GM21367 (cell line): ENCODE measurements at regions not wholly inside any gene's neighbourhood (a gene's known extent, or its start where the extent isn't known, plus 50 kb on each side); places are given as distances from the start of the nearest gene placed in this dataset.

Source experiments
- ATAC-seq: cut with Tn5 transposase; IDR thresholded peaks from one replicate; pipeline ENCODE4 v1.9.1; 2021; ENCODE audit not compliant: unreplicated experiment

- no peak for ATAC-seq
Measured at GRCh38 chr5:58259685-58260152, 200.2 kb downstream of the PLK2 start.

- no peak for ATAC-seq
Measured at GRCh38 chr5:58258984-58259684, 200.8 kb downstream of the PLK2 start.

GRCh38 chr5:58255970-58256369 lies 203.9 kb downstream of the PLK2 start:
- ATAC-seq, result no peak

- no peak for ATAC-seq
Measured at GRCh38 chr5:58255386-58255785, 204.5 kb downstream of the PLK2 start.

DNA sequence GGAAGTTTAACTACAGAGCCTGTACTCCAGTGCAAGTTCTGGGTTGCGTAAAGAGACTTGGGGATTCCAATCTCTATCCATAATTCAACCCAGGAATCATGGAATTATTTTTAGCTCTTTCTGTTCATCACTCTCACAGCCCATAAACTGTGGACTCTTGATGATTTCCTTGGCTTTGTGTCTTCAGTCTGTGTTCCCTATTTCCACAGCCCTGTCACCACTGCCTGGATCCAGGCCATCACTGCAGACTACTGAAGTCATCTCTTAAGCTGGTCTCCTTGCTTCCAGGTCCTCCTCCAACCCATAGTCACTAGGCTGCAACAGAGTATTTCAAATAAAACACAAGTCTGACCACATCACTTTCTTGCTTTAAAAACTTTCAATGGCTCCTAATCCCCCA lies 211.7 kb downstream of the PLK2 start:
- ATAC-seq, result no peak

- ATAC-seq, result no peak
Measured at GRCh38 chr5:58246461-58246944, 213.4 kb downstream of the PLK2 start.

GRCh38 chr5:58245476-58245840 lies 214.4 kb downstream of the PLK2 start:
- no peak for ATAC-seq

GRCh38 chr5:58244819-58245475 lies 214.9 kb downstream of the PLK2 start:
- ATAC-seq, result no peak

DNA sequence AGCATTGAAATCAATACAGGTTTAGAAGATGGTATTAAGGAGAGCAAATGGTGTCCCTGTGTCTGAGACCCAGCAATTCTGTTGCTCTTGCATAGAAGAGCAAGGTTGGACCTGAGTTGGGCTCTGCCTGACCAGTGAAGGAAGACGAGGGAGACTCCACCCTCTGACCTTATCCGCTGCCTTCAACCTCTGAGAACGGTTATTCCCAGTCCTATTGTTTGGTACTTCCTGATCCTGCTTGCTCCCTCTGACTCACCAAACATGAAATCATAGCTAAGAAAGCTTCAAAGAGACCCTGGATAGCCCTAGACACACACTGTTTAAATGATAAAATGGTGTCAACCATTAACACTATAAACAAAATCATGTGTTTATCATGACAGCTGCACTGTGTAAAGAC lies 218.5 kb downstream of the PLK2 start:
- ATAC-seq, result no peak

DNA sequence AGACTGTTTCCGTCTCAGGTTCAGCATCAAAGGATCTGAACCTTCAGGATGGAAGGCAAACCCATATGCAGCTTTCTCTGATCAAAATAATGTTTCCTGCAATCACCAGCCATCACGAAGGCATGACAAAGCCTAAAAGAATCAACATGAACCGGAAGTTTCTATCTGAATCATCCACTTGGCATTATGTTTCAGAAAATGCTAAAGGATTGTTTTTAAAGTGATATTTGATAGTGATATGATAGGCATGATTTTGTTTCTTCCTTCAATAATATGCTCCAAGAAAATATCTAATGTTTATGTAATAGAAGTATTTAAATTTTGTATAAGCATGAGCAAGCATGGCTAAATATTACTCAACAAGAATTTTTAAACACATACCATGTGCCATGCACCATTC lies 219.6 kb downstream of the PLK2 start:
- no peak for ATAC-seq

DNA sequence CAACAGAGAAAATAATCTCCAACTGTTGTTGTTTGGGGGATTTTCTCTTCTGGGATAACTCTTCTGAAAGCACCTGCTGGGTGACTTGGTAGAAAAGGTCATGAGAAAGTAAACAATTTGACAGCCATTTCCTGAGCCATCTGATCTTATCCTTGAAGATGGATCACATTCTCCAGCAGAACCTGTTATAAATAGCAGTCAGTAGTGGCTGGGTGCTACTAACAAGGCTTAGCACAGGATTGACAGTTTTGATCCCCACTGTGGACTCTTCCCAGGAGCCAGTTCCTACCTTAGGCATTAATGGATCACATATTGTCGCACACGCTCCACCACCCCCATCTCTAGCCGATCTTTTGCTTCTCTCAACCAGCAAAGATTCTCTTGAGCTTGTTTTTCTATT lies 220.2 kb downstream of the PLK2 start:
- ATAC-seq, result no peak

- ATAC-seq, result no peak
Measured at GRCh38 chr5:58239045-58239444, 220.8 kb downstream of the PLK2 start.

DNA sequence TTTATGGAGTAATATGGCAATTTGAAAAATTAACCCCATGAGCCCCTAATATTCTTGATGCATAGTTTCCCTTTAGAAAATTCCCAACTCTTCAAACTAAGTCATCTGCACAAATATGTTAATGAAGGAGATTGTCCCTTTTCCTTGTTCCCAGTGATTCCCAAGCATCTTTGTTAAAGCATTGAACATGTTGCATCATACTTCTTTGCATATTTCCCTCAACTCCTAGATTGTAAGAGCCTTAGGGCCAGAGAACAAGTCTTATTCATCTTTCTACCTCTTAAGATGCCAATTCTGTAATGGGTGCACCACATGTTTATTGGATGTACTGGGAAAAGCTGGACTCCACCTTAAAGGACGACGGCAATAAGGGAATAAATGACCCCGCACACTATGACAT lies 223.4 kb downstream of the PLK2 start:
- ATAC-seq, result no peak

- ATAC-seq, result no peak
Measured at GRCh38 chr5:58235299-58235698, 224.6 kb downstream of the PLK2 start.

DNA sequence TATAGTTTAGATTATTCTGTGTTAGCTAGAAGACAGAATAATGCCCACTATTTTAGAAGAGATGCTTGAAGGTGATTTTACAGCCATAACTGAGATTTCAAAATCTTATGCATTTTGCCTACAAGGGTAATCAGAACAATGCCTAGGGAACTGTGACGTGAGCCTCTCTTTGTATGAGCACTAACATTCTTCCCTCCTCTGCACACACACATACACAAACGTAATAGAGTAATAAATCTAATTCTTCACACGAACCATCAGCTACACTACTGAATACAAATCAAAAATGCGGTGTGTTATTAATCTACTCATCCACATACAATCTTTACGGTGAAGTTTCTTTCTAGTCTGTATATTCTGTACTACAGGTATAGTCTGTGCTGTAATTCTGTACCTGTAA lies 227.8 kb downstream of the PLK2 start:
- ATAC-seq, result no peak

DNA sequence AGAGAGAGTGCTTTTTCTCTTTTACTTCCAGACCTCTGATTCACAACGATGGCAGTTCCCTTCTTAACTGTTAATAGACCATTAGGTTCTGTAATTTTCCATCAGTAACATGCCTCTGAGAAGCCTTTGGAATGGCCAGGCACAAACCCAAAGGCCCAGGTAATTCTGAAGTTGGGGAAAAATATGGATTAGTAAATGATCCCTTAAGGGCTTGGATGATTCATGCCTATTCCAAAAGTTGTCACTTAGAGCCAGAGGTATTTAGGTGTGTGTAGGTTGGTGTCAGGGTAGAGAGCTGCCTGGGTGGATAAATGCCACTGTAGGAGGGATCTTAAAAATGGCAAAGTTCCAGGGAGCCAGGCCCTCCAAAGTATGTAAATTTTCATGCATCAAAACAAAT lies 228.8 kb downstream of the PLK2 start:
- no peak for ATAC-seq

- no peak for ATAC-seq
Measured at GRCh38 chr5:58228896-58229295, 231.0 kb downstream of the PLK2 start.

DNA sequence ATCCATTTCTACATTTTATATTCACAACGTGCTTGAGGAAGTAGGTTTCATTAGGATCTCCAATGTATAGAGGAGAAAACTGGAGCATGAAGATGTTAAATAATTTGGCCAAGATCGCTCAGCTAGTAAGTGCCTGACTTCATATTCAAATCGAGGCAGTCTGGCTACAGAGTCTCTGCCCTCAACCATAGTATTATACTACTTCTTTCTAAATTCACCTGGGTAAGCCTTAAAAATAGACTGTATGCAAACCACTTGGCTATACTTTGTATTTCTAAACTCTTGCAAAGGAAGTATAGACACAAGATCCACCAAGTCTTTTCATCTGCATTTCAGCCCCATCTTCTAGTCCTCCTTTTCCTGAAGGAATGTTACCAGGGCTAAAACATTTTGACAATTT lies 232.0 kb downstream of the PLK2 start:
- no peak for ATAC-seq

DNA sequence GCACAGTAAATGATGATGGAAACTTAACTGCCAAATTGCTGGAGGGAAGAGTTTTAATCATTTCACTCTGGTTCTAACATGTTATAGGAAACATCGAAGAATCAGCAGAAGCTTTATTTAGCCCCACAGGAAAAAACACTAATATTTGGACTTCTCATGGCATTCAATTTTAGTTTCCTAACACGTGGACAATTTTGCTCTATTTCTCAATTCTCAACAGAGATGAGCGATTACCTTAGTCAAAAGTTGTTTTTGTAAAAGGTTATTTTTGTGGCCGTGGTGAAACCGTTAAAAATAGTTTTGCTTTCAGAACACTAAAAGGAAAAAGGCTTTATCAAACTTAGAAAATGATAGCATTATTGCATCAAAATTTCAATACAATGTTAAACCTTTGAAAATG lies 235.2 kb downstream of the PLK2 start:
- ATAC-seq, result no peak

- no peak for ATAC-seq
Measured at GRCh38 chr5:58224221-58224620, 235.7 kb downstream of the PLK2 start.

GRCh38 chr5:58215364-58215763 lies 244.5 kb downstream of the PLK2 start:
- ATAC-seq, result no peak

- no peak for ATAC-seq
Measured at GRCh38 chr5:58211441-58211840, 248.4 kb downstream of the PLK2 start.

DNA sequence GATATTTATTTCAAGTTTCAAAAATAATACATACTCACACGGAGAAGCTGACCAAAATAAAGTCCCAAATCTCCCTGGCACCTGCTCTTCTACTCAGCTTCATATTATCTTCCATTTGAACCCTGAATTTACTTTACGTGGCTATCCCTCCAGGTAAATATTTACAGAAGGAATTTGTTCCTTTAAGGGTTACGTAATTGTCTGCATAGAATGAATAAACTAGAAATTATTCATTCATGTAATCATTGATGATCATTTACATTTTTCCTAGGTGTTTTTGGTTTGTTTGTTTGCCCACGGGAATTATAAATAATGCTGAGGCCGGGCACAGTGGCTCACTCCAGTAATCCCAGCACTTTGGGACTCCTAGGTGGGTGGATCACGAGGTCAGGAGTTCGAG lies 251.2 kb downstream of the PLK2 start:
- no peak for ATAC-seq
